OCI-LY7 (cell line): ENCODE measurements at regions not wholly inside any gene's neighbourhood (a gene's known extent, or its start where the extent isn't known, plus 50 kb on each side); places are given as distances from the start of the nearest gene placed in this dataset.

Experiments used
- BruUV-seq: library from RNA; stranded (reverse); fragments of 400-500 nt; replicated peaks from 2 replicates; lab custom pipeline; 2021; lab: Mats Ljungman, UMichigan
- CTCF ChIA-PET: fragments of 300-600 bp; sonication (Branson Sonifier 250); formaldehyde crosslinking; loops from one replicate; lab custom pipeline; 2022; ENCODE audit warnings: antibody characterized with exemption; ENCODE audit not compliant: unreplicated experiment; lab: Charles Lee
- POLR2A ChIA-PET: fragments of 300-600 bp; sonication (Branson Sonifier 250); formaldehyde crosslinking; loops from one replicate; lab custom pipeline; 2022; ENCODE audit warnings: antibody characterized with exemption; lab: Charles Lee
- DNase-seq: peaks from one replicate; pipeline ENCODE4 v3.0.0-alpha.2; 2015; ENCODE audit warnings: low spot score
- H2AFZ ChIP-seq: fragments of 200-600 bp; sonication (generic), shearing (Covaris generic); 2 replicates; pipeline ENCODE4 v1.6.1; 2014; ENCODE audit warnings: mild to moderate bottlenecking, antibody characterized with exemption, low read length, moderate library complexity
- H3K27ac ChIP-seq: fragments of 200-600 bp; sonication (generic); 2 replicates; pipeline ENCODE4 v1.5.1; 2014; ENCODE audit warnings: mixed run types, low read depth, mild to moderate bottlenecking, moderate library complexity, low read length, inconsistent platforms; ENCODE audit not compliant: poor library complexity, severe bottlenecking
- H3K36me3 ChIP-seq: fragments of 200-600 bp; sonication (generic); 2 replicates; pipeline ENCODE4 v1.6.1; 2014; ENCODE audit warnings: mild to moderate bottlenecking, antibody characterized with exemption, low read length, moderate library complexity, mixed read lengths; ENCODE audit not compliant: insufficient read depth
- H3K4me1 ChIP-seq: fragments of 200-600 bp; sonication (generic); 2 replicates; pipeline ENCODE4 v1.5.1; 2014; ENCODE audit warnings: mild to moderate bottlenecking, low read length; ENCODE audit not compliant: insufficient read depth, poor library complexity, severe bottlenecking
- H3K4me2 ChIP-seq: fragments of 200-600 bp; sonication (generic); 2 replicates; pipeline ENCODE4 v1.6.1; 2014; ENCODE audit warnings: mild to moderate bottlenecking, low read length
- H3K4me3 ChIP-seq: fragments of 200-600 bp; sonication (generic); 2 replicates; pipeline ENCODE4 v1.5.1; 2014; ENCODE audit warnings: mild to moderate bottlenecking, low read depth, low read length; ENCODE audit not compliant: poor library complexity, severe bottlenecking
- H3K79me2 ChIP-seq: fragments of 200-600 bp; sonication (generic); 2 replicates; pipeline ENCODE4 v1.6.1; 2016; ENCODE audit warnings: low read depth, mild to moderate bottlenecking, low read length, moderate library complexity, mixed read lengths; ENCODE audit not compliant: insufficient read depth
- H3K9me2 ChIP-seq: fragments of 200-600 bp; sonication (generic); 2 replicates; pipeline ENCODE4 v1.6.1; 2016; ENCODE audit warnings: mild to moderate bottlenecking, low read length, mixed read lengths; ENCODE audit not compliant: insufficient read depth
- H3K9me3 ChIP-seq: fragments of 200-600 bp; sonication (generic); 2 replicates; pipeline ENCODE4 v1.6.1; 2014; ENCODE audit warnings: mild to moderate bottlenecking, mixed run types, low read length, mixed read lengths
- H4K20me1 ChIP-seq: fragments of 200-600 bp; sonication (generic); 2 replicates; pipeline ENCODE4 v1.6.1; 2014; ENCODE audit warnings: mild to moderate bottlenecking, antibody characterized with exemption, low read length, moderate library complexity, mixed read lengths; ENCODE audit not compliant: insufficient read depth
- CTCF ChIP-seq: fragments of 200-600 bp; sonication (generic); conservative IDR thresholded peaks from 2 replicates; pipeline ENCODE4 v1.5.1; 2014; ENCODE audit warnings: mild to moderate bottlenecking, antibody characterized with exemption, low read length, moderate library complexity, mixed read lengths
- EZH2phosphoT487 ChIP-seq: fragments of 200-600 bp; sonication (generic); IDR thresholded peaks from 2 replicates; pipeline ENCODE4 v1.6.1; 2018; ENCODE audit warnings: low read depth, borderline replicate concordance, mild to moderate bottlenecking, mixed run types, antibody characterized with exemption, low read length, moderate library complexity, mixed read lengths
- intact Hi-C: fragments of 100-400 bp; cut with micrococcal nuclease; formaldehyde crosslinking; loops from one replicate; pipeline ENCODE4 v1.10.0; 2022; ENCODE audit not compliant: unreplicated experiment

DNA sequence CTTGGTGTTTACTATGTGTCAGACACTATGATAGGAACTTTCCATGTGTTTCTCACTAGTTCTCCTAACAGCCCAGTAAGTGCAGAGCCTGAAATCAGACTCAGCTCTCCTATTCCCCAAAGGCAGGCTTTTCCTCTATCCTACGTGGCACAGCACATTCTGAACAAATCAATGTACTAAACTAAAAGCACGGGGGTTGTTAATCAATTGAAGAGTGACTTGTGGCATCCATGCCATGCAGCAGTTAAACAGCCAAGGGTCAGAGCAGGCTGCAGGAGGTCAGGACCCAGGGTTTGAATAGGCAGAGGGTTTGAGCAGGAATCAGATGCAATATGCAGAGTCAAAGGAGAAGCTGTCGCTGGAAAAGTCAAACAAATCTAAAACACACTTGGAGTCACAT, 289.7 kb upstream of the LDB2 start:
- H3K36me3 ChIP-seq, result no peaks in the 10 kb centered on the region
- intact Hi-C loops, result no loop called here
- H3K27ac ChIP-seq, result no peak overlapping the region
- no peaks in the 10 kb centered on the region for H3K79me2 ChIP-seq
- H3K9me3 ChIP-seq, result no peaks in the 10 kb centered on the region
- POLR2A ChIA-PET, result no interaction called here
- CTCF ChIA-PET, result no interaction called here
- no peaks in the 10 kb centered on the region for H3K9me2 ChIP-seq
- no peaks in the 10 kb centered on the region for H3K4me1 ChIP-seq
- no peak for TF ChIP-seq CTCF
- no peak for TF ChIP-seq EZH2phosphoT487
- H3K4me2 ChIP-seq, result no peak overlapping the region
- H3K4me3 ChIP-seq, result no peak overlapping the region
- H4K20me1 ChIP-seq, result no peaks in the 10 kb centered on the region
- BruUV-seq, result no TSS peak
- DNase-seq, result no peak
- no peak overlapping the region for H2AFZ ChIP-seq

GRCh38 chr4:17187003-17187402, 288.6 kb upstream of the LDB2 start:
- POLR2A ChIA-PET, result interaction anchor here (0.5 kb wide), 1 partner anchor 1671 kb away, joined by 3 read pairs; no protein-coding TSS in a partner anchor
- Histone ChIP-seq H3K36me3 (no peaks in the 10 kb centered on the region), H3K4me1 (no peaks in the 10 kb centered on the region), H2AFZ (no peak overlapping the region), H3K79me2 (no peaks in the 10 kb centered on the region), H3K27ac (no peak overlapping the region), H3K4me3 (no peak overlapping the region), H4K20me1 (no peaks in the 10 kb centered on the region), H3K9me3 (no peaks in the 10 kb centered on the region), H3K4me2 (no peak overlapping the region), H3K9me2 (no peaks in the 10 kb centered on the region)
- CTCF ChIA-PET, result no interaction called here
- TF ChIP-seq EZH2phosphoT487, result no peak
- no peak for TF ChIP-seq CTCF
- BruUV-seq, result no TSS peak
- no peak for DNase-seq
- intact Hi-C loops, result no loop called here

DNA sequence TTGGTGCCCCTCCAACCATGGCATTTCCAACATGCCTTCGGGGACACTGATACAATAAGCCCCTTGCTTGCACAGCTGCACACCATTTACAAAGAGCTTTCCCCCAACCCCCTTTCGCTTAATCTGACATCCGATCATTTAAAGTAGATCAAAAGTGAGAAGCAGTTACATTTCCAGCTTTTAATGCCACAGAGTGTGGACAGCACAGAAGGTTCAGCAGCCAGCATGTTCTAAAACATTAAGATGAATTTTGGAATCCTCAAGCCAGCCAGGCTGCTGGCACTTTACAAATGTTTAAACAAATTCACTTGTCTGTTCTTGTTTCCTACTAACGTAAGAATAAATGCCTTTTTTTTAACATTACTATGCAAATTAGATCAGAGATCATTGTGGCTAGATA, 284.4 kb upstream of the LDB2 start:
- no peaks in the 10 kb centered on the region for H4K20me1 ChIP-seq
- no peak overlapping the region for H2AFZ ChIP-seq
- no peak for DNase-seq
- H3K4me1 ChIP-seq, result no peaks in the 10 kb centered on the region
- no TSS peak for BruUV-seq
- ChIA-PET POLR2A (no interaction called here), CTCF (no interaction called here)
- no peak overlapping the region for H3K27ac ChIP-seq
- H3K36me3 ChIP-seq, result no peaks in the 10 kb centered on the region
- no peak for TF ChIP-seq EZH2phosphoT487
- TF ChIP-seq CTCF, result no peak
- no peaks in the 10 kb centered on the region for H3K79me2 ChIP-seq
- no peaks in the 10 kb centered on the region for H3K9me3 ChIP-seq
- H3K4me2 ChIP-seq, result no peak overlapping the region
- no peak overlapping the region for H3K4me3 ChIP-seq
- no peaks in the 10 kb centered on the region for H3K9me2 ChIP-seq
- intact Hi-C loops, result no loop called here
